OCI-LY7 (cell line): ENCODE measurements at regions not wholly inside any gene's neighbourhood (a gene's known extent, or its start where the extent isn't known, plus 50 kb on each side); places are given as distances from the start of the nearest gene placed in this dataset.

Experiments
- BruUV-seq: library from RNA; stranded (reverse); fragments of 400-500 nt; replicated peaks from 2 replicates; lab custom pipeline; 2021; lab: Mats Ljungman, UMichigan
- CTCF ChIA-PET: fragments of 300-600 bp; sonication (Branson Sonifier 250); formaldehyde crosslinking; loops from one replicate; lab custom pipeline; 2022; ENCODE audit warnings: antibody characterized with exemption; ENCODE audit not compliant: unreplicated experiment; lab: Charles Lee
- POLR2A ChIA-PET: fragments of 300-600 bp; sonication (Branson Sonifier 250); formaldehyde crosslinking; loops from one replicate; lab custom pipeline; 2022; ENCODE audit warnings: antibody characterized with exemption; lab: Charles Lee
- DNase-seq: peaks from one replicate; pipeline ENCODE4 v3.0.0-alpha.2; 2015; ENCODE audit warnings: low spot score
- H2AFZ ChIP-seq: fragments of 200-600 bp; sonication (generic), shearing (Covaris generic); 2 replicates; pipeline ENCODE4 v1.6.1; 2014; ENCODE audit warnings: mild to moderate bottlenecking, antibody characterized with exemption, low read length, moderate library complexity
- H3K27ac ChIP-seq: fragments of 200-600 bp; sonication (generic); 2 replicates; pipeline ENCODE4 v1.5.1; 2014; ENCODE audit warnings: mixed run types, low read depth, mild to moderate bottlenecking, moderate library complexity, low read length, inconsistent platforms; ENCODE audit not compliant: poor library complexity, severe bottlenecking
- H3K36me3 ChIP-seq: fragments of 200-600 bp; sonication (generic); 2 replicates; pipeline ENCODE4 v1.6.1; 2014; ENCODE audit warnings: mild to moderate bottlenecking, antibody characterized with exemption, low read length, moderate library complexity, mixed read lengths; ENCODE audit not compliant: insufficient read depth
- H3K4me1 ChIP-seq: fragments of 200-600 bp; sonication (generic); 2 replicates; pipeline ENCODE4 v1.5.1; 2014; ENCODE audit warnings: mild to moderate bottlenecking, low read length; ENCODE audit not compliant: insufficient read depth, poor library complexity, severe bottlenecking
- H3K4me2 ChIP-seq: fragments of 200-600 bp; sonication (generic); 2 replicates; pipeline ENCODE4 v1.6.1; 2014; ENCODE audit warnings: mild to moderate bottlenecking, low read length
- H3K4me3 ChIP-seq: fragments of 200-600 bp; sonication (generic); 2 replicates; pipeline ENCODE4 v1.5.1; 2014; ENCODE audit warnings: mild to moderate bottlenecking, low read depth, low read length; ENCODE audit not compliant: poor library complexity, severe bottlenecking
- H3K79me2 ChIP-seq: fragments of 200-600 bp; sonication (generic); 2 replicates; pipeline ENCODE4 v1.6.1; 2016; ENCODE audit warnings: low read depth, mild to moderate bottlenecking, low read length, moderate library complexity, mixed read lengths; ENCODE audit not compliant: insufficient read depth
- H3K9me2 ChIP-seq: fragments of 200-600 bp; sonication (generic); 2 replicates; pipeline ENCODE4 v1.6.1; 2016; ENCODE audit warnings: mild to moderate bottlenecking, low read length, mixed read lengths; ENCODE audit not compliant: insufficient read depth
- H3K9me3 ChIP-seq: fragments of 200-600 bp; sonication (generic); 2 replicates; pipeline ENCODE4 v1.6.1; 2014; ENCODE audit warnings: mild to moderate bottlenecking, mixed run types, low read length, mixed read lengths
- H4K20me1 ChIP-seq: fragments of 200-600 bp; sonication (generic); 2 replicates; pipeline ENCODE4 v1.6.1; 2014; ENCODE audit warnings: mild to moderate bottlenecking, antibody characterized with exemption, low read length, moderate library complexity, mixed read lengths; ENCODE audit not compliant: insufficient read depth
- CTCF ChIP-seq: fragments of 200-600 bp; sonication (generic); conservative IDR thresholded peaks from 2 replicates; pipeline ENCODE4 v1.5.1; 2014; ENCODE audit warnings: mild to moderate bottlenecking, antibody characterized with exemption, low read length, moderate library complexity, mixed read lengths
- EZH2phosphoT487 ChIP-seq: fragments of 200-600 bp; sonication (generic); IDR thresholded peaks from 2 replicates; pipeline ENCODE4 v1.6.1; 2018; ENCODE audit warnings: low read depth, borderline replicate concordance, mild to moderate bottlenecking, mixed run types, antibody characterized with exemption, low read length, moderate library complexity, mixed read lengths
- intact Hi-C: fragments of 100-400 bp; cut with micrococcal nuclease; formaldehyde crosslinking; loops from one replicate; pipeline ENCODE4 v1.10.0; 2022; ENCODE audit not compliant: unreplicated experiment

- Histone ChIP-seq H3K79me2 (no peaks in the 10 kb centered on the region), H2AFZ (no peak overlapping the region), H3K4me1 (no peaks in the 10 kb centered on the region), H3K27ac (no peak overlapping the region), H3K9me2 (no peaks in the 10 kb centered on the region), H3K4me2 (no peak overlapping the region), H3K36me3 (no peaks in the 10 kb centered on the region), H3K4me3 (no peak overlapping the region), H4K20me1 (no peaks in the 10 kb centered on the region), H3K9me3 (no peaks in the 10 kb centered on the region)
- no peak for DNase-seq
- no TSS peak for BruUV-seq
- intact Hi-C loops = no loop called here
- TF ChIP-seq EZH2phosphoT487 = no peak
- no peak for TF ChIP-seq CTCF
- CTCF ChIA-PET = no interaction called here
- POLR2A ChIA-PET = interaction anchor here (1.0 kb wide), 1 partner anchor 16 kb away, joined by 3 read pairs; no protein-coding TSS in a partner anchor
These were observed 470.6 kb downstream of the MAFB start for GRCh38 chr20:40218316-40218969.

GRCh38 chr20:40207655-40208054 is 481.4 kb downstream of the MAFB start:
- no peak for DNase-seq
- no peak overlapping the region for H3K4me3 ChIP-seq
- CTCF ChIA-PET = no interaction called here
- no peaks in the 10 kb centered on the region for H3K9me2 ChIP-seq
- H3K27ac ChIP-seq = no peak overlapping the region
- no peaks in the 10 kb centered on the region for H4K20me1 ChIP-seq
- no TSS peak for BruUV-seq
- H2AFZ ChIP-seq = no peak overlapping the region
- TF ChIP-seq CTCF (no peak), EZH2phosphoT487 (no peak)
- intact Hi-C loops = no loop called here
- H3K4me1 ChIP-seq = no peaks in the 10 kb centered on the region
- no peaks in the 10 kb centered on the region for H3K9me3 ChIP-seq
- H3K36me3 ChIP-seq = no peaks in the 10 kb centered on the region
- H3K4me2 ChIP-seq = no peak overlapping the region
- H3K79me2 ChIP-seq = no peaks in the 10 kb centered on the region
- POLR2A ChIA-PET = no interaction called here

- ChIA-PET CTCF (no interaction called here), POLR2A (no interaction called here)
- Histone ChIP-seq H3K79me2 (no peaks in the 10 kb centered on the region), H4K20me1 (no peaks in the 10 kb centered on the region), H3K4me2 (no peak overlapping the region), H3K9me3 (no peaks in the 10 kb centered on the region), H2AFZ (no peak overlapping the region), H3K36me3 (no peaks in the 10 kb centered on the region), H3K4me3 (no peak overlapping the region), H3K27ac (no peak overlapping the region), H3K9me2 (no peaks in the 10 kb centered on the region), H3K4me1 (no peaks in the 10 kb centered on the region)
- intact Hi-C loops = no loop called here
- no peak for DNase-seq
- no TSS peak for BruUV-seq
- TF ChIP-seq CTCF (no peak), EZH2phosphoT487 (no peak)
These were observed 483.1 kb downstream of the MAFB start for GRCh38 chr20:40205971-40206370.
